ENCODE measurements at regions not wholly inside any gene's neighbourhood (a gene's known extent, or its start where the extent isn't known, plus 50 kb on each side); places are given as distances from the start of the nearest gene placed in this dataset.

DNA sequence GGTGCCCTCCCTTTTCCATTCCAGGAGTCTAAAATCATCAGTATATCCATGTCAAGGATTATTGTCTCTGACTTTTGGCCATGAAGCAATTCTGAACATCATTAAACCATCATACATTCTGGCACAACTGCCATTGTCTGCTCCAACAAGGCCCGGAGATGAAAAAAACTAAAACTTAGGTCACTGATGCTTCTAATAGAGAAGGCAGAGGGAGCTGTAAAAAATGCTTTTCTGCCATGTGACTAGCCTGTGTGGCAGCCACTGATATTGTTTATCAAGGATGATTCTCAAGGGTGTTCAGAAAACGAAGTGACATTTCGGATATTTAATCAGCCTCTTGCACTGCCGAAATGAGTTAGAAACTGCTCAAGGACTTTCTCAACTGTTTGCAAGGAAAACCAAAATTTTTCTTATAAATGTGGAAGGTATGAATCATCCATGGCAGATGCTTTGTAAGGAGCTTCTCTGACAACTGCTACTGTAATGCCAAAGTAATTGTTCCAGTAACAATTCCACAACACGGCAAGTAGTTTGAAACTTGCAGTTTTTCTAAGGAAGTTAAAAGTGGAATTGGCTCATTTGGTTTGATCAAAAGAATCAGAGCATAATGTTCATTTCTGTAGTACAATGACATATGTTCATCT lies 1076.5 kb upstream of the FLRT2 start:
- Histone ChIP-seq H3K4me1 (ENCODE audit: low read depth) (no peaks in the 10 kb centered on the region), H3K9me3 (peaks cover 11% of the 10 kb centered on the region), H3K36me3 (ENCODE audit: low read depth) (no peaks in the 10 kb centered on the region), H3K4me3 (no peak overlapping the region)
- intact Hi-C loops (cut with DNase I, micrococcal nuclease), result no loop called here
- no peak for ATAC-seq
- TF ChIP-seq, protein P1, sequence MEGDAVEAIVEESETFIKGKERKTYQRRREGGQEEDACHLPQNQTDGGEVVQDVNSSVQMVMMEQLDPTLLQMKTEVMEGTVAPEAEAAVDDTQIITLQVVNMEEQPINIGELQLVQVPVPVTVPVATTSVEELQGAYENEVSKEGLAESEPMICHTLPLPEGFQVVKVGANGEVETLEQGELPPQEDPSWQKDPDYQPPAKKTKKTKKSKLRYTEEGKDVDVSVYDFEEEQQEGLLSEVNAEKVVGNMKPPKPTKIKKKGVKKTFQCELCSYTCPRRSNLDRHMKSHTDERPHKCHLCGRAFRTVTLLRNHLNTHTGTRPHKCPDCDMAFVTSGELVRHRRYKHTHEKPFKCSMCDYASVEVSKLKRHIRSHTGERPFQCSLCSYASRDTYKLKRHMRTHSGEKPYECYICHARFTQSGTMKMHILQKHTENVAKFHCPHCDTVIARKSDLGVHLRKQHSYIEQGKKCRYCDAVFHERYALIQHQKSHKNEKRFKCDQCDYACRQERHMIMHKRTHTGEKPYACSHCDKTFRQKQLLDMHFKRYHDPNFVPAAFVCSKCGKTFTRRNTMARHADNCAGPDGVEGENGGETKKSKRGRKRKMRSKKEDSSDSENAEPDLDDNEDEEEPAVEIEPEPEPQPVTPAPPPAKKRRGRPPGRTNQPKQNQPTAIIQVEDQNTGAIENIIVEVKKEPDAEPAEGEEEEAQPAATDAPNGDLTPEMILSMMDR (IDR thresholded peaks at IDR 0.05), result no peak
- DNase-seq, result no peak

DNA sequence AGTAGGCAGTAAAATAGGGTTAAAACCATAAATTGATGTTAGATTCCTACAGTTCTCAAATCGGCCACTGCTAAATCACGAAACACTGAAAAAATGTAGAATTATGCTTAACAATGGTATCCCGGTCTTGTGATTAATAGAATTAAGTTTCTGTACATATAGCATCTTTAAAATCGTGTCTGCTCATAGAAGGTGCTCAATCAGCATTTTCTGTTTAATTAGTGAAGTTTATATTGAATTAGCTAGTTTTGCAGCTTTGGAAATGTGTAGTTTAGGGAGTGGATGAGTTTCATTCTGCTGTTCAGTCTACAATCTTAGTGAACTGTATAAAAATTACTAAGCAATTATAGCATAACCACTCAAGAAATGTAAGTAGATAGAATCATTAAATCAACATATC lies 1075.8 kb upstream of the FLRT2 start:
- ATAC-seq (no peak), DNase-seq (no peak)
- Histone ChIP-seq H3K4me1 (ENCODE audit: low read depth) (no peaks in the 10 kb centered on the region), H3K36me3 (ENCODE audit: low read depth) (no peaks in the 10 kb centered on the region), H3K9me3 (peaks cover 11% of the 10 kb centered on the region), H3K4me3 (no peak overlapping the region)
- intact Hi-C loops (cut with DNase I, micrococcal nuclease), result no loop called here
- TF ChIP-seq, protein P1 (IDR thresholded peaks at IDR 0.05), result no peak

DNA sequence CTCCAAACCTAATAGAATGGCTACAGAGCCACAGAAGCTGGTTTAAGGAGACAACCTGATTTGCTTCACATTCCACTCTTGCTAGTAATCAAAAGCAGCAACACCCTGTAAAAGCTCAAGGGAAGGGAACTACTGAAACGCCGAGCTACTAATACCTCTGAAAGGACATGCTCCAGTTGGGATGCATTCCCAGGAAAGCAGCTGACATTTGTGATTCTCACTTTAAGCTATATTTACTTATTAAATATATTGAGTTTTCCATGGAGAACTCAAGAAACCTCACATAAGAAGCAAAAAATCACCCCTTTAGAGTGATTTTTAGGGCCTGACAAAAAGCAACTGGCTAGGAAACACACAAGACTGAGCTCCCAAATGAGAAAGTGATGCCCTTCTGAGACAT lies 1073.0 kb upstream of the FLRT2 start:
- intact Hi-C loops (cut with DNase I, micrococcal nuclease), result no loop called here
- no peaks in the 10 kb centered on the region for H3K4me1 ChIP-seq (ENCODE audit: low read depth)
- ATAC-seq, result no peak

DNA sequence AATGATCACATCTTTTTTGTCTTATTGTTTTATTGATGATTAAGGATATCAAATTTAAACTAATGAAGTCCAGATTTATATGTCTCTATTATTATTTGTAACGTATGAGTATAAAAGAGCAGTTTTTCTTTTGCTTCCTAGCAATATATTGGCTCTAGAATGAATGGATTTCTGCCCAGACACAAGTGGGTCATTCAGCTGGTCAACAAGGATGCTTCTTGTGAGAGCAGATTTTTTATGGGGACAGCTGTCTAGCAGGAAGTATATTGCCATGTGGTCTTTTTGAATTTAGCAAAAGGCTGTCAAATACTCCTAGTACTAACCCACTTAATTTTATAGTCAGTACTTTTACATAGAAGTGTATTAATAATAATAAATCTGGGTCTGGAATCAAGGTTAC lies 1071.1 kb upstream of the FLRT2 start:
- intact Hi-C loops (cut with DNase I, micrococcal nuclease), result no loop called here
- no peaks in the 10 kb centered on the region for H3K36me3 ChIP-seq (ENCODE audit: low read depth)
- TF ChIP-seq, protein P1 (IDR thresholded peaks at IDR 0.05), result no peak
- H3K4me3 ChIP-seq, result no peak overlapping the region
- H3K9me3 ChIP-seq, result peaks cover 10% of the 10 kb centered on the region
- no peak for ATAC-seq
- H3K4me1 ChIP-seq (ENCODE audit: low read depth), result no peaks in the 10 kb centered on the region
- no peak for DNase-seq

More for the DNA sequence above, 1073.0 kb upstream of the FLRT2 start:
- no peak for DNase-seq
- Histone ChIP-seq H3K36me3 (ENCODE audit: low read depth) (no peaks in the 10 kb centered on the region), H3K4me3 (no peak overlapping the region), H3K9me3 (peaks cover 11% of the 10 kb centered on the region)
- TF ChIP-seq, protein P1 (IDR thresholded peaks at IDR 0.05), result no peak

DNA sequence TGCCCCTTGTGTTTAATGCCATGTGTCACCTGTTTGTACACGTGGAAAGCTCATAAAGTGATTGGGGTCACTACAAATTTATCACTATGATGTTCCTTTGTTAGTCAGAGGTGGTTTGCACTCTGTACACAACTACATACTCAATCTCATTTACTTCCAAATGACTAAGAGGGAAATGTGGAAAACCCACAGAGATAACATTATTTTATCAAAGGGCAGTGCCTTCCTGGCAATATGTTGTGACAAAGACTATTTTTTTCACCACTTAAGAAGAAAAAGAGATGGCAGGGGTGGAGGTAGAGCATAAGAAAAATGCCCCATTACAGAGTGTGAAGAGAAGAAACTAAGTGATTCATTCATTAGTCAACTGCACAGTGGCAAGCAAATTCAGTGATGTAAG lies 1064.1 kb upstream of the FLRT2 start:
- Histone ChIP-seq H3K4me1 (ENCODE audit: low read depth) (no peaks in the 10 kb centered on the region), H3K9me3 (peaks cover 6% of the 10 kb centered on the region), H3K4me3 (no peak overlapping the region), H3K36me3 (ENCODE audit: low read depth) (no peaks in the 10 kb centered on the region)
- TF ChIP-seq, protein P1 (IDR thresholded peaks at IDR 0.05), result no peak
- intact Hi-C loops (cut with DNase I, micrococcal nuclease), result no loop called here
- DNase-seq (no peak), ATAC-seq (no peak)

DNA sequence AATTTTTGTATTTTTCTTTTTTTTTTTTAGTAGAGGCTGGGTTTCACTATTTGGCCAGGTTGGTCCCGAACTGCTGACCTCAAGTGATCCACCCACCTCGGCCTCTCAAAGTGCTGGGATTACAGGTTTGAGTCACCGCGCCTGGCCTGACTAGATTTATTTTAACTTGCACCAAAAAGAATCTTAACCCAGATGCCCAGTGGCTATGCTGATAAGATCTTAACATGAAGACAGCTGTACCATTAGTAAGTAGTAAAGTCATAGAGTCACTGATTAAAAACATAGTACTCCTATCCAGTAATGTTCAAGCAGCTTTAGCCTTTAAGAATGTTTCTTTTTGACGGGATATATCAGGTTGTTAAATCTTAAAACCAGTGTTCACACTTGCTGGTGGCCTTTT lies 1061.8 kb upstream of the FLRT2 start:
- H3K36me3 ChIP-seq (ENCODE audit: low read depth), result no peaks in the 10 kb centered on the region
- H3K4me3 ChIP-seq, result no peak overlapping the region
- TF ChIP-seq, protein P1 (IDR thresholded peaks at IDR 0.05), result no peak
- DNase-seq (no peak), ATAC-seq (no peak)
- intact Hi-C loops (cut with DNase I, micrococcal nuclease), result no loop called here
- no peaks in the 10 kb centered on the region for H3K4me1 ChIP-seq (ENCODE audit: low read depth)
- H3K9me3 ChIP-seq, result peaks cover 4% of the 10 kb centered on the region

All from mucosa of descending colon (tissue), 3 donors.